ENCODE measurements at regions not wholly inside any gene's neighbourhood (a gene's known extent, or its start where the extent isn't known, plus 50 kb on each side); places are given as distances from the start of the nearest gene placed in this dataset.

- DNase-seq (ENCODE audit: low read depth): no peak
- no peak for TF ChIP-seq CTCF (conservative IDR thresholded peaks at IDR 0.05; ENCODE audit: control insufficient read depth, insufficient read depth, low read depth, low read length)
- H3K4me3 ChIP-seq (ENCODE audit: control insufficient read depth, low read depth, low read length): no peak overlapping the region
Measured at GRCh38 chr6:67212584-67212983, 1422.5 kb upstream of the ADGRB3 start.

- no peak for TF ChIP-seq CTCF (conservative IDR thresholded peaks at IDR 0.05; ENCODE audit: control insufficient read depth, insufficient read depth, low read depth, low read length)
- no peak overlapping the region for H3K4me3 ChIP-seq (ENCODE audit: control insufficient read depth, low read depth, low read length)
- DNase-seq (ENCODE audit: low read depth): no peak
Measured at GRCh38 chr6:67210450-67210849, 1424.6 kb upstream of the ADGRB3 start.

- no peak overlapping the region for H3K4me3 ChIP-seq (ENCODE audit: control insufficient read depth, low read depth, low read length)
- no peak for DNase-seq (ENCODE audit: low read depth)
- no peak for TF ChIP-seq CTCF (conservative IDR thresholded peaks at IDR 0.05; ENCODE audit: control insufficient read depth, insufficient read depth, low read depth, low read length)
Measured at GRCh38 chr6:67201563-67201962, 1433.5 kb upstream of the ADGRB3 start.

- no peak overlapping the region for H3K4me3 ChIP-seq (ENCODE audit: control insufficient read depth, low read depth, low read length)
- TF ChIP-seq CTCF (conservative IDR thresholded peaks at IDR 0.05; ENCODE audit: control insufficient read depth, insufficient read depth, low read depth, low read length): no peak
- DNase-seq (ENCODE audit: low read depth): no peak
Measured at GRCh38 chr6:67200626-67201403, 1434.3 kb upstream of the ADGRB3 start.

GRCh38 chr6:67199425-67199824 lies 1435.7 kb upstream of the ADGRB3 start:
- no peak overlapping the region for H3K4me3 ChIP-seq (ENCODE audit: control insufficient read depth, low read depth, low read length)
- no peak for DNase-seq (ENCODE audit: low read depth)
- TF ChIP-seq CTCF (conservative IDR thresholded peaks at IDR 0.05; ENCODE audit: control insufficient read depth, insufficient read depth, low read depth, low read length): no peak

- H3K4me3 ChIP-seq (ENCODE audit: control insufficient read depth, low read depth, low read length): no peak overlapping the region
- DNase-seq (ENCODE audit: low read depth): no peak
- TF ChIP-seq CTCF (conservative IDR thresholded peaks at IDR 0.05; ENCODE audit: control insufficient read depth, insufficient read depth, low read depth, low read length): no peak
Measured at GRCh38 chr6:67190733-67191132, 1444.3 kb upstream of the ADGRB3 start.
